ENCODE measurements at regions not wholly inside any gene's neighbourhood (a gene's known extent, or its start where the extent isn't known, plus 50 kb on each side); places are given as distances from the start of the nearest gene placed in this dataset.

DNA sequence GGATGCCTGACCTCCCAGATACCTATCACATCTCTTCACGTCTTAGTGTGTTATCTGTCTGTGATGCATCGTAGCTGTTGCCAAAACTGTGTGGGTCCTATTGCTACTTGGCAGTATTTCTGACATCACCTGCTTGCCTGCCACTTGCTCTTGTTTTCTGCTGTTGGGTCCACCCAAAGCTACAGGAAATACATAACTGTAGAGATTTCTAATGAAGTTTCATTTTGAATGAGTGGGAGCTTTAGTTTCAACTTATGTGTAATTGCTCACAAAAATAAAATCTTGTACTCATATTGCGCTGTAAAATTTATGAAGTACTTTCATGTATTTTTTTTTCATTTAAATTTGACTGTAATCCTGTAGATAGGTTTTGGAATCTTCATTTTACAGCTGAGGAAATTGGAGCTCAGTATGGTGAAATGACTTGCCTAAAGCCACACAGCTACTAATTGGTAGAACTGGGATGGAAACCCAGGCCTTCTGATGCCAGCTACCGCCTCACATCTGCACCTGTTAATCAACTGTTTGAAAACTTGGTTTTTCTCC is 113.6 kb upstream of the MAN1A1 start:
- CTCF ChIA-PET: no interaction called here
- H3K4me3 ChIP-seq (ENCODE audit: control insufficient read depth in 1 of 2, extremely low read depth in 1 of 2, low read length in 1 of 2): no peak overlapping the region
- Mint-ChIP-seq H3K9me3 (peaks cover 0 to 8% (median 7%) of the 10 kb centered on the region in 3 donors), H3K4me1 (peaks cover 8 to 22% (median 16%) of the 10 kb centered on the region in 3 donors), H3K36me3 (no peaks in the 10 kb centered on the region), H3K4me3 (no peak overlapping the region), H3K27ac (no peak overlapping the region), H3K27me3 (no peaks in the 10 kb centered on the region)
- 17% methylated on average over 1 of the region's 4 CpGs for WGBS (ENCODE audit: insufficient coverage)
- H3K9me3 ChIP-seq: no peaks in the 10 kb centered on the region
- DNase-seq (peak in 1 of 35 experiments; percentile 4), ATAC-seq (replicated peaks in 1 of 4) (peak in 1 of 4 experiments; percentile 19)
- POLR2A ChIA-PET: no interaction called here
- no peaks in the 10 kb centered on the region for H3K27me3 ChIP-seq (replicated peaks in 1 of 2; ENCODE audit: control insufficient read depth in 2 of 2, extremely low read depth in 1 of 2, insufficient read depth in 2 of 2, low read length in 1 of 2)
- no peaks in the 10 kb centered on the region for H3K4me1 ChIP-seq (ENCODE audit: control insufficient read depth in 1 of 2, extremely low read depth in 1 of 2, insufficient read depth in 2 of 2, low read length in 2 of 2)
- no peak overlapping the region for H3K27ac ChIP-seq (ENCODE audit: low read length)
- no peaks in the 10 kb centered on the region for H3K36me3 ChIP-seq (ENCODE audit: control insufficient read depth in 2 of 2, extremely low read depth in 1 of 2, insufficient read depth in 1 of 2, low read length in 1 of 2)

DNA sequence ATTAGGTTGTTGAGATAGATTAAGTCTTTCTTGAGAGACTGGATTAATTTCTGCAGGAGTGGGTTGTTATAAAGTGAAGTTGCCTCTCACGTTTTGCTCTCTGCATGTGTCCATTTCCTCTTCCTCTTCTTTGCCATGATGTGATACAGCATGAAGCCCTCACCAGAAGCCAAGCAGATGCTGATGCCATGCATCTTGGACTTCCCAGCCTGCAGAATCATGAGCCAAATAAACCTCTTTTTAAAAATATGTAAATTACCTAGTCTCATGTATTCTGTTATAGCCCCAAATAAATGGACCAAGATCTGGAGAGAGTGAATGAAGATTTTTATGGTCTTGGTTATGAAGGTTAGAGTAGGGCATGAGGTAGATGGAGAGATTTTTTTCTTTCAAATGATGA is 111.6 kb upstream of the MAN1A1 start:
- H3K27ac Mint-ChIP-seq: no peak overlapping the region
- DNase-seq: no peak
- no peaks in the 10 kb centered on the region for H3K36me3 Mint-ChIP-seq
- no peaks in the 10 kb centered on the region for H3K36me3 ChIP-seq (ENCODE audit: control insufficient read depth in 2 of 2, extremely low read depth in 1 of 2, insufficient read depth in 1 of 2, low read length in 1 of 2)
- H3K27me3 Mint-ChIP-seq: no peaks in the 10 kb centered on the region
- no peaks in the 10 kb centered on the region for H3K4me1 ChIP-seq (ENCODE audit: control insufficient read depth in 1 of 2, extremely low read depth in 1 of 2, insufficient read depth in 2 of 2, low read length in 2 of 2)
- no peak overlapping the region for H3K4me3 ChIP-seq (ENCODE audit: control insufficient read depth in 1 of 2, extremely low read depth in 1 of 2, low read length in 1 of 2)
- no peaks in the 10 kb centered on the region for H3K27me3 ChIP-seq (replicated peaks in 1 of 2; ENCODE audit: control insufficient read depth in 2 of 2, extremely low read depth in 1 of 2, insufficient read depth in 2 of 2, low read length in 1 of 2)
- no peak overlapping the region for H3K27ac ChIP-seq (ENCODE audit: low read length)
- CTCF ChIA-PET: no interaction called here
- POLR2A ChIA-PET: no interaction called here
- H3K4me3 Mint-ChIP-seq: no peak overlapping the region
- ATAC-seq (replicated peaks in 1 of 4): no peak
- no peaks in the 10 kb centered on the region for H3K9me3 ChIP-seq
- WGBS (ENCODE audit: insufficient coverage): no CpG with 5 or more reads among the region's 1 CpG
- H3K4me1 Mint-ChIP-seq: peaks cover 0 to 9% (median 6%) of the 10 kb centered on the region in 3 donors
- peaks cover 0 to 8% (median 7%) of the 10 kb centered on the region in 3 donors for H3K9me3 Mint-ChIP-seq

DNA sequence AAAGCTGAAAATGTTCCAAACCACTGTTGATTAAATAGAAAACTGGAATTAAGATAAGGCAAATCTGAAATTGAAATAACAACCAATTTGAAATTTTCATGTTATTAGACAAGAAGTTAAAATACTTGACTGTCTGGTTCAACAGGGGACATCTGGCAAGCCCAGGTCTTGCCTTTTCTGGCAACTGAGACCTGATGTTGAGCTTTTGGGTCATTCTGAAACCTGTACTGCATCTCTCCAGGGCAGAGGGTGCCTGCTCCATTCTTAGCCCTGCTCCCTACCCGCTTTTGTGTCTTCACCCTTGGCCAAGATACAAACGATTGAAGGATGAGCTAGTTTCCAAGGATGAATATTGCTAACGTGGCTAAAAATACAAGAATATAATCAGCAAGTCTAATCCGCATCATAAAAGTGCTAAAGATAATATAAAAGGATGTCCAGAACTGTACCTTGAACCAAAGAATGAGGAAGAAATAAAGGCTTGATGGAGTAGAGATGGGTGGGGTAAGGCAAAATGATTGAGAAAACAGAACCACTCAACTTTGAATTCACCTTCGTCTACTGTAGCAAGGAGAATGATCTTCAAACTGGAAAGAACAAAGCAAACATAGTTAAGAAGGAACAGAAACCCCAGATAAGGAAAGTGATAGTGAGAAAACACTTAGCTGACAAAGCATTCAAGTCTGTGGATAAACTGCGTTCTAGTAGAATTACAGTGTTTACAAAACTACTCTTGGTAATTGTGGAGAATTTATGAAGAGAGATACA is 109.8 kb upstream of the MAN1A1 start:
- POLR2A ChIA-PET: no interaction called here

DNA sequence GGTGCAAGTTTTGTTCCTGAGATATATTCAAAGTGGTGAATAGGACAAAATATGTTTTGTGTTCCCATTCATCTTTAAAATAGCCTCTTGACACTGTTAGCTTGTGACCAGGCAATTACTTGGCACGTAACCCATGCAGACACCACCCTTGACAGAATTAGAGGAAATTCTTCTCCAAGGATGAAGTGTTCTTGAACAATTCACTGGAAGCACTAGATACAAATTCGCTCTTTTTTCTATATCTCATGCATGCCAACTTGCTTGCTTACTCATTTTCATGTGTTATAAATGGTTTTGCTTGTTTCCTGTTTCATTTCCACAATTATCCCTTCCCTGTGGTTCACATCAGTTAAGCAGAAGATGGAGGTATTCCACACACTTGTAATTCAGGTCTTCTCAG is 105.2 kb upstream of the MAN1A1 start:
- Mint-ChIP-seq H3K27ac (no peak overlapping the region), H3K27me3 (peaks cover 1 to 3% of the 10 kb centered on the region in 2 donors), H3K9me3 (peaks cover 0 to 6% (median 0%) of the 10 kb centered on the region in 3 donors), H3K4me1 (peaks cover 0 to 1% (median 0%) of the 10 kb centered on the region in 3 donors), H3K4me3 (no peak overlapping the region), H3K36me3 (no peaks in the 10 kb centered on the region)
- POLR2A ChIA-PET: interaction anchor here in 1 of 2 donors (0.6 kb wide), 1 partner anchor 1527 kb away, joined by 3 read pairs; no protein-coding TSS in a partner anchor
- no CpG with 5 or more reads among the region's 2 CpGs for WGBS (ENCODE audit: insufficient coverage)
- Histone ChIP-seq H3K36me3 (ENCODE audit: control insufficient read depth in 2 of 2, extremely low read depth in 1 of 2, insufficient read depth in 1 of 2, low read length in 1 of 2) (no peaks in the 10 kb centered on the region), H3K4me1 (ENCODE audit: control insufficient read depth in 1 of 2, extremely low read depth in 1 of 2, insufficient read depth in 2 of 2, low read length in 2 of 2) (no peaks in the 10 kb centered on the region), H3K4me3 (ENCODE audit: control insufficient read depth in 1 of 2, extremely low read depth in 1 of 2, low read length in 1 of 2) (no peak overlapping the region), H3K27me3 (replicated peaks in 1 of 2; ENCODE audit: control insufficient read depth in 2 of 2, extremely low read depth in 1 of 2, insufficient read depth in 2 of 2, low read length in 1 of 2) (no peaks in the 10 kb centered on the region), H3K9me3 (no peaks in the 10 kb centered on the region), H3K27ac (ENCODE audit: low read length) (no peak overlapping the region)
- ATAC-seq (replicated peaks in 1 of 4) (no peak), DNase-seq (no peak)
- CTCF ChIA-PET: interaction anchor here in 1 of 2 donors (0.6 kb wide), 1 partner anchor 190 kb away, joined by 3 read pairs; no protein-coding TSS in a partner anchor

More for the DNA sequence above, 109.8 kb upstream of the MAN1A1 start:
- Mint-ChIP-seq H3K9me3 (peaks cover 0 to 8% (median 7%) of the 10 kb centered on the region in 3 donors), H3K4me1 (peaks cover 0 to 9% (median 4%) of the 10 kb centered on the region in 3 donors), H3K27ac (no peak overlapping the region), H3K4me3 (no peak overlapping the region), H3K27me3 (no peaks in the 10 kb centered on the region), H3K36me3 (no peaks in the 10 kb centered on the region)
- H3K4me1 ChIP-seq (ENCODE audit: control insufficient read depth in 1 of 2, extremely low read depth in 1 of 2, insufficient read depth in 2 of 2, low read length in 2 of 2): no peaks in the 10 kb centered on the region
- ATAC-seq (replicated peaks in 1 of 4) (no peak), DNase-seq (no peak)
- WGBS (ENCODE audit: insufficient coverage): 90% methylated on average over 2 of the region's 6 CpGs
- H3K9me3 ChIP-seq: no peaks in the 10 kb centered on the region
- no peak overlapping the region for H3K27ac ChIP-seq (ENCODE audit: low read length)
- no peak overlapping the region for H3K4me3 ChIP-seq (ENCODE audit: control insufficient read depth in 1 of 2, extremely low read depth in 1 of 2, low read length in 1 of 2)
- CTCF ChIA-PET: no interaction called here
- H3K27me3 ChIP-seq (replicated peaks in 1 of 2; ENCODE audit: control insufficient read depth in 2 of 2, extremely low read depth in 1 of 2, insufficient read depth in 2 of 2, low read length in 1 of 2): no peaks in the 10 kb centered on the region
- H3K36me3 ChIP-seq (ENCODE audit: control insufficient read depth in 2 of 2, extremely low read depth in 1 of 2, insufficient read depth in 1 of 2, low read length in 1 of 2): no peaks in the 10 kb centered on the region

DNA sequence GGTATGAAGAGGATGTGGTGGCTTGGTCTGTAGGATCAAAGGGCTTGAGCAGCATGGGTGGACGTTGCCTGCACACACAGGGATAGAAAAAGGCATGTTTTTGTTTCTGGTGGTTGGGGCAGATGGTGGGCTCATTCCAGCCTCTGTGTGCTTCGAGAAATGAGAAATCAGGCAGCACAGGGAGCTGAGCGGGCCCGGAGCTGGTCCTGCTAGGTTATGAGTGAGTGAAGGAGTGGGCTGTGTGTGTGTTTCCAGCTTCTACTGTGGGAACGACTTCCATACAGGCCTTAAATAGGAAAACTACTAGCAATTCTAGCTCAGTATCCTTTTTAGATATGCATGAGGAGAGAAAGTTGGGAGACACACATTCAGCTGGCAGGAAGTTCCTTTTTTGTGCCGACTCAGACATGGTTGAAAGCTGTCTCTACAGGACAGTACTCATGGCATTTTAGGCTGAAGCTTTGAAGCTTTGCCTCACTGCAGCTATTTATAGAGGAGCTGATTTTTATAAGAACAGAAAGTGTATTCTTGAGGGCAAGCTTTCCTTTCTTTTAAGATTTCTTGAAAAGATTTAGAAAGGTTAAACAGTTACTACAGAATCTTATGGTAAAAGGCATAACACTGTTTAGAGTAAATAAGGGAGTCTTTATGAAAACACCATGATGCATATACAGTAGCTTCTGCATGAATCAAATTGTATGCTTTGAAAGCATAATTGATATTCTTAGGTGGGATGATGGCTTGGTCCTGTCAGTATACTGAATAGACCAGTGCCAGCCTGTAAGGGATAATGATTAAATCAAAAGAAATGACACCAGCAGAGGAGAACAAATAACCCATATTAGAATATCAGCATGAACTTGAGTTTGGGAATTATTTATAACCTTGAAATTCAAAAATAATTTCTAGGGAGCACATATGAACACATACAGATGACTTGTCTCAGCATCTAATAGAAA is 104.0 kb upstream of the MAN1A1 start:
- Mint-ChIP-seq H3K9me3 (peaks cover 0 to 6% (median 0%) of the 10 kb centered on the region in 3 donors), H3K27me3 (peaks cover 1 to 3% of the 10 kb centered on the region in 2 donors), H3K4me3 (no peak overlapping the region), H3K4me1 (no peaks in the 10 kb centered on the region), H3K27ac (no peak overlapping the region), H3K36me3 (no peaks in the 10 kb centered on the region)
- Histone ChIP-seq H3K36me3 (ENCODE audit: control insufficient read depth in 2 of 2, extremely low read depth in 1 of 2, insufficient read depth in 1 of 2, low read length in 1 of 2) (no peaks in the 10 kb centered on the region), H3K27ac (ENCODE audit: low read length) (no peak overlapping the region), H3K27me3 (replicated peaks in 1 of 2; ENCODE audit: control insufficient read depth in 2 of 2, extremely low read depth in 1 of 2, insufficient read depth in 2 of 2, low read length in 1 of 2) (no peaks in the 10 kb centered on the region), H3K4me3 (ENCODE audit: control insufficient read depth in 1 of 2, extremely low read depth in 1 of 2, low read length in 1 of 2) (no peak overlapping the region), H3K4me1 (ENCODE audit: control insufficient read depth in 1 of 2, extremely low read depth in 1 of 2, insufficient read depth in 2 of 2, low read length in 2 of 2) (no peaks in the 10 kb centered on the region), H3K9me3 (no peaks in the 10 kb centered on the region)
- POLR2A ChIA-PET: interaction anchor here in 1 of 2 donors (0.6 kb wide), 1 partner anchor 263 kb away, joined by 4 read pairs; no protein-coding TSS in a partner anchor
- 81% methylated on average over 3 of the region's 6 CpGs for WGBS (ENCODE audit: insufficient coverage)
- DNase-seq: no peak
- ATAC-seq (replicated peaks in 1 of 4): no peak
- CTCF ChIA-PET: no interaction called here
